Left ventricle myocardium inferior (tissue), 1 donor: ENCODE measurements at regions not wholly inside any gene's neighbourhood (a gene's known extent, or its start where the extent isn't known, plus 50 kb on each side); places are given as distances from the start of the nearest gene placed in this dataset.

ENCODE experiments used
- DNase-seq: peaks from one replicate; pipeline ENCODE4 v3.0.0-alpha.2; 2020
- H3K27ac ChIP-seq: fragments of 200-600 bp; replicated peaks from 2 replicates; pipeline ENCODE4 v1.8.0; 2021
- H3K27me3 ChIP-seq: fragments of 200-600 bp; 2 replicates; pipeline ENCODE4 v1.8.0; 2021; ENCODE audit warnings: low read depth
- H3K36me3 ChIP-seq: fragments of 200-600 bp; 2 replicates; pipeline ENCODE4 v1.8.0; 2021
- H3K4me1 ChIP-seq: fragments of 200-600 bp; 2 replicates; pipeline ENCODE4 v1.8.0; 2021
- H3K4me3 ChIP-seq: fragments of 200-600 bp; 2 replicates; pipeline ENCODE4 v1.8.0; 2021; ENCODE audit warnings: mild to moderate bottlenecking, moderate library complexity
- H3K9me3 ChIP-seq: fragments of 200-600 bp; replicated peaks from 2 replicates; pipeline ENCODE4 v1.8.0; 2021
- intact Hi-C: fragments of 100-400 bp; cut with micrococcal nuclease; formaldehyde crosslinking; loops from one replicate; pipeline ENCODE4 v1.11.0; 2022
- TF ChIP-seq, protein P1 (sequence below): fragments of 200-600 bp; IDR thresholded peaks from 2 replicates; pipeline ENCODE4 v1.8.0; 2021; ENCODE audit warnings: antibody characterized with exemption, mild to moderate bottlenecking, borderline replicate concordance
- donor health status: DM: no; HTN: yes; CAD: no; lungs with severe emphysema.

DNA sequence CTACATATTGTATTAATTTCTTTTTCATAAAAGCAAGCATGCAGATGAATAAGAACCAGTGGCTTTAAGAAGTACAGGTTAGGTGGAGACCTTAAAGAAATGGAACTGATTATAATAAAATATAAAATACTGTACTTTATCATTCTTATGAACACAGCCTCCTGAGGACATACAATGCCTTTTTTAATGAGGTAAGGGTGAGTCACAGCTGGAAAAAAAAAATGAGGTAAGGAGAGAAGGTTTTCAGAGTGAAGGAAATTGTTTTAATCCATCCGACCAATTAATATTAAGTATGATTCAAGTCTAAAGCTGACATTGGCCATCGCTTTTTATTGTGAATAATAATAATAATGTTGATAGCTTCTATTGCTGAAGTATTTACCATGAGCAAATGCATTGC lies 170.3 kb upstream of the SOX2 start:
- intact Hi-C loops = no loop called here

DNA sequence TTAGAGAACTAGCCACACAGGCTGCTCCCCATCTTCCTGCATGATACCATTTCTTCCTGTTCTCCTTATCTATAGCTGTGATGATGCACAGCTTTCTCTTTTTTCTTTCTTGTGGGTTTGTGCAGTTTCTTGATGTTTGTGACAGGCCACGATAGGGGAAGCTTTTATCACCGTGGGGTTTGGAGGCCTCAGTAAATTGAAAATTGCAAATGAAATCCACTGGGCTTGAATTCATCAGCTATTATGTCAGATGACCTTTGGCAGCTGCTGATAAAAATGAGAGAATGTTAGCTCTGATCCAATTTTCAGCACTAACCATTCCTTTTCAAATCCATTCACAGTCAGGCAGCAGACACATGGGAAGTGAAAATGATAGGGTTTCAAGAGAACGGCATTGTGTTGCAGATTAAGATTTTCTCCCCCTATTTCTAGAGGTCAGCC lies 176.9 kb upstream of the SOX2 start:
- DNase-seq = no peak
- no peaks in the 10 kb centered on the region for H3K9me3 ChIP-seq
- intact Hi-C loops = no loop called here

More for the DNA sequence above, 170.3 kb upstream of the SOX2 start:
- no peak for DNase-seq
- Histone ChIP-seq H3K27ac (no peak overlapping the region), H3K9me3 (peaks cover 5% of the 10 kb centered on the region), H3K36me3 (no peaks in the 10 kb centered on the region), H3K4me1 (no peaks in the 10 kb centered on the region), H3K27me3 (no peaks in the 10 kb centered on the region), H3K4me3 (no peak overlapping the region)
- TF ChIP-seq, protein P1, sequence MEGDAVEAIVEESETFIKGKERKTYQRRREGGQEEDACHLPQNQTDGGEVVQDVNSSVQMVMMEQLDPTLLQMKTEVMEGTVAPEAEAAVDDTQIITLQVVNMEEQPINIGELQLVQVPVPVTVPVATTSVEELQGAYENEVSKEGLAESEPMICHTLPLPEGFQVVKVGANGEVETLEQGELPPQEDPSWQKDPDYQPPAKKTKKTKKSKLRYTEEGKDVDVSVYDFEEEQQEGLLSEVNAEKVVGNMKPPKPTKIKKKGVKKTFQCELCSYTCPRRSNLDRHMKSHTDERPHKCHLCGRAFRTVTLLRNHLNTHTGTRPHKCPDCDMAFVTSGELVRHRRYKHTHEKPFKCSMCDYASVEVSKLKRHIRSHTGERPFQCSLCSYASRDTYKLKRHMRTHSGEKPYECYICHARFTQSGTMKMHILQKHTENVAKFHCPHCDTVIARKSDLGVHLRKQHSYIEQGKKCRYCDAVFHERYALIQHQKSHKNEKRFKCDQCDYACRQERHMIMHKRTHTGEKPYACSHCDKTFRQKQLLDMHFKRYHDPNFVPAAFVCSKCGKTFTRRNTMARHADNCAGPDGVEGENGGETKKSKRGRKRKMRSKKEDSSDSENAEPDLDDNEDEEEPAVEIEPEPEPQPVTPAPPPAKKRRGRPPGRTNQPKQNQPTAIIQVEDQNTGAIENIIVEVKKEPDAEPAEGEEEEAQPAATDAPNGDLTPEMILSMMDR = no peak

DNA sequence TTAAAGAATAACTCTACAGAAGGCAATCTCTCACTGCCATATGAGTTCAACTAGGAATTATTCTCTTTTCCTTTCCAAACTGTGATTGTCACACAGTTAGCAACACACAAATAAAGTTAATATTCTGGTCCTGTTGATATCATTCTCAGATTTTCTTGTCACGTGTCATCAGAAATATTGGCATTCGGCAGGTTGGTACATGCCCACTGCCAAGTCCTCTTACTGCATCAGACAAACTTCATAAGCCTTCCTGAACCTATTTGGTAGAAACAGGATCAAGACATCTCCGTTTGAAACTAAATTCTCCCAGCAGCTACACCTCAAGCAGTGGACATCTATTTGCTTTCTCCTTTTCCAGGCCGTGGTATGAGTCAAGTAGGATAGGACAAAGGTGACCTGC lies 177.9 kb upstream of the SOX2 start:
- Histone ChIP-seq H3K36me3 (no peaks in the 10 kb centered on the region), H3K4me3 (no peak overlapping the region), H3K9me3 (no peaks in the 10 kb centered on the region), H3K4me1 (no peaks in the 10 kb centered on the region), H3K27me3 (no peaks in the 10 kb centered on the region), H3K27ac (no peak overlapping the region)
- intact Hi-C loops = no loop called here
- TF ChIP-seq, protein P1 = no peak
- no peak for DNase-seq

More for the DNA sequence above, 176.9 kb upstream of the SOX2 start:
- no peak overlapping the region for H3K27ac ChIP-seq
- TF ChIP-seq, protein P1 = no peak
- no peaks in the 10 kb centered on the region for H3K27me3 ChIP-seq
- no peaks in the 10 kb centered on the region for H3K4me1 ChIP-seq
- no peaks in the 10 kb centered on the region for H3K36me3 ChIP-seq
- no peak overlapping the region for H3K4me3 ChIP-seq

DNA sequence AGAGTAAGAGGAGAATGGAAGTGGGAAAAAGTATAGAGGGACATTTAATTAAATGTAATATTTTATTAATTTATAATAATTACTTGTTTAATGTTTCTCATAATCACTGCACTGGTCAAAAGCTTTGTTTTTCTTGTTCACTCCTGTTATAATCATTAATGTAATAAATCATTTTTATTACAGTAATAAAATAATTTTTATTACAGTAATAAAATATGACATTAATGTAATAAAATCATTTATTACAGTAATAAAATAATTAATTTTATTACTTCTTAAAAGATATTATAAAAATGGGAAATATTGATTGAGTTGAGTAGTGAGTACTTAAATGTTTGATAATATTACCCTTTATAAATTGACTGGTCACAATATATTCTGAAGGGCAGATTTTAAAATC lies 181.1 kb upstream of the SOX2 start:
- no peak overlapping the region for H3K27ac ChIP-seq
- intact Hi-C loops = no loop called here
- no peak for DNase-seq
- H3K4me1 ChIP-seq = no peaks in the 10 kb centered on the region
- H3K9me3 ChIP-seq = peaks cover 16% of the 10 kb centered on the region
- H3K36me3 ChIP-seq = no peaks in the 10 kb centered on the region
- H3K4me3 ChIP-seq = no peak overlapping the region
- H3K27me3 ChIP-seq = no peaks in the 10 kb centered on the region
- TF ChIP-seq, protein P1 = no peak

DNA sequence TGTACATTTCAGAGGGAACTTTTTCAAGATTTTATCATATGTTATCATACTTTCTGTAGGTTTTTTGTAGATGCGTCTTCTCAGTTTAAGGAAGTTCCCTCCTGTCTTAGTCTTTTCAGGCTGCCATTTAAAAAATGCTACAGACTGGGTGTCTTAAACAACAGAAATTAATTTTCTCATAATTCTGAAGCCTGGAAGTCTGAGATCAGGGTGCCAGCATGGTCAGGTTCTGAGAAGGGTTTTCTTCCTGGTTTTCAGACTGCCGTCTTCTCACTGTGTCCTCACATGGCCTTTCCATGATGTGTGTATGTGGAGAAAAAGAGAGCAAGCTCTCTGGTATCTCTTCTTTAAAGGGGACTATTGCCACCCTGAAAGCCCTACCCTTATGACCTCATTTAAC lies 189.9 kb upstream of the SOX2 start:
- no peak for DNase-seq
- H3K4me1 ChIP-seq = no peaks in the 10 kb centered on the region
- H3K27ac ChIP-seq = no peak overlapping the region
- no peaks in the 10 kb centered on the region for H3K36me3 ChIP-seq
- intact Hi-C loops = no loop called here
- peaks cover 52% of the 10 kb centered on the region for H3K9me3 ChIP-seq
- TF ChIP-seq, protein P1 = no peak
- H3K4me3 ChIP-seq = no peak overlapping the region
- no peaks in the 10 kb centered on the region for H3K27me3 ChIP-seq

DNA sequence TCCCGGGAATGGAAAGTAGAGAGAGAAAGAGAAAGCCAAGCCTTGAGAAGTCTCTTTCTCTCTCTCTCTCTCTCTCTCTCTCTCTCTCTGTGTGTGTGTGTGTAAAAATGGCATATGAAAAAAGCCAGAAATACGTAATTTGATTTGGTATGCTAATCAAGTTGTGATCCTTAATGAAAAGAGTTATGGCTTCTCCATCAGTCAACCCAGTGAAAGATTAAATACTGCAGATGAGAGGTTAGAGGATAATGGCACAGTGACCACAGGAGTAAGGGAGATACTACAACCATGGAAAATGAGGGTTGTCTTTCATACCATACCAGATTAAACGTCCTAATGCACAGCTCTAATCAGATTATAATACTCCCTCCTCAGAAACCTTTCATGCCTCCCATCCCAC lies 193.5 kb upstream of the SOX2 start:
- intact Hi-C loops = no loop called here
- Histone ChIP-seq H3K4me3 (no peak overlapping the region), H3K27ac (no peak overlapping the region), H3K36me3 (no peaks in the 10 kb centered on the region), H3K27me3 (no peaks in the 10 kb centered on the region), H3K4me1 (no peaks in the 10 kb centered on the region), H3K9me3 (peaks cover 29% of the 10 kb centered on the region)
- no peak for DNase-seq
- TF ChIP-seq, protein P1 = no peak
